ENCODE measurements at regions not wholly inside any gene's neighbourhood (a gene's known extent, or its start where the extent isn't known, plus 50 kb on each side); places are given as distances from the start of the nearest gene placed in this dataset.

DNA sequence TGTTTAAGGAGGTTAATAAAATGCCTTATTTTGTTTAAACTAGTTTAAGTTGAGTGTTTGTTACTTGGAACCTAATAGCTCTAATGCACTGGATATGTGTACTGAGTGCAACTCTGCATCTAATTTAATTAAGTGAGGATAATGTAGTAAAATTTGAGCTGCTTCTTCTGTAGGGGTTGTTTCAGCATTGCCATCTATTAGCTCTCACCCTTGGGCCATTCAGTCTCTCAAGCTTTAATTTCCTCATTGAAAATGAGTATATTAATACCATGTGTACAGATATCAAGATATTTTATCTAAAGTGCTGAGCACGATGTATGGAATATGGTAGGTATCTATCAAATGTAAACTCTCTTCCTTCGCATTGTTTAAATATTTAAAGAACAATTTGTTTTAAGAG, 375.7 kb upstream of the LRRC3B start:
- H3K79me2 ChIP-seq (ENCODE audit: control insufficient read depth, insufficient read depth, low read length), result no peaks in the 10 kb centered on the region
- H3K4me2 ChIP-seq (ENCODE audit: control insufficient read depth, extremely low read depth, insufficient read depth, low read depth, low read length), result no peak overlapping the region
- dilution Hi-C loops (cut with MboI; ENCODE audit: extremely low pct_ligation_motif_present, low sequenced_read_pairs), result no loop called here
- H3K27me3 ChIP-seq (ENCODE audit: control insufficient read depth, extremely low read depth, insufficient read depth, low read length), result no peaks in the 10 kb centered on the region
- H3K36me3 ChIP-seq (ENCODE audit: control insufficient read depth in 2 of 2, extremely low read depth in 1 of 2, insufficient read depth in 2 of 2, low read length in 2 of 2), result no peaks in the 10 kb centered on the region
- TF ChIP-seq EZH2 (IDR thresholded peaks at IDR 0.05; ENCODE audit: low read length), result no peak
- TF ChIP-seq CTCF (optimal IDR thresholded peaks at IDR 0.05 in 1 of 3, IDR thresholded peaks at IDR 0.05 in 1 of 3, conservative IDR thresholded peaks at IDR 0.05 in 1 of 3; ENCODE audit: extremely low read depth in 1 of 3, insufficient read depth in 2 of 3, low read length in 3 of 3), result no peak
- no peaks in the 10 kb centered on the region for H3K9me3 ChIP-seq (ENCODE audit: control insufficient read depth, low read depth, low read length)
- no peak overlapping the region for H2AFZ ChIP-seq (ENCODE audit: control insufficient read depth, low read length)
- H3K4me3 ChIP-seq (ENCODE audit: control insufficient read depth in 2 of 3, extremely low read depth in 1 of 3, insufficient read depth in 2 of 3, low read depth in 1 of 3, low read length in 3 of 3), result no peak overlapping the region
- H3K9me1 ChIP-seq (ENCODE audit: control insufficient read depth, extremely low read depth, insufficient read depth, low read length), result no peaks in the 10 kb centered on the region
- no peak overlapping the region for H3K27ac ChIP-seq (ENCODE audit: control insufficient read depth, insufficient read depth, low read length)
- FAIRE-seq (no peak), DNase-seq (ENCODE audit: low read depth, low spot score) (no peak)
- H3K9ac ChIP-seq (ENCODE audit: control insufficient read depth, extremely low read depth, insufficient read depth, low read length), result no peak overlapping the region
- no peaks in the 10 kb centered on the region for H3K4me1 ChIP-seq (ENCODE audit: control insufficient read depth, extremely low read depth, insufficient read depth, low read length)
- no peaks in the 10 kb centered on the region for H4K20me1 ChIP-seq (ENCODE audit: control insufficient read depth, extremely low read depth, insufficient read depth, low read length)

DNA sequence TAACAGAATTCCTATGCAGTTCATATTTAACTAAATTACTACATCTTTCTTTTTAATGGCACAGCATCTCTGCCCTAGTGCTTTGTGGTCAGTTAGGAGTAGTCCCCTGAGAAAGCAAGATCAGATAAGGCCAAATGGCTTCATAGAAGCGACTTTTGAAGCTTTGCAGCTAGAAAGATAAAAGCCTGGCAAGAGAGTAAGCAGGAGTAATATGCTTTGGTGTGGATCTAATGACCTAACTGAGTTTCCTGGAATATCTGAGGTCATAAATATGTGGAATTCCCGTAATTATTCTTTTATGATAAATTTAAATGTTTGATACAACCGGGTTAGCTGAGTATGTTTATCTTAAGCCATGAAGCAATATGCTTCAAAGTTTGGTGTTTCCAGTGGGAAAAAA, 374.9 kb upstream of the LRRC3B start:
- Histone ChIP-seq H3K9ac (ENCODE audit: control insufficient read depth, extremely low read depth, insufficient read depth, low read length) (no peak overlapping the region), H3K36me3 (ENCODE audit: control insufficient read depth in 2 of 2, extremely low read depth in 1 of 2, insufficient read depth in 2 of 2, low read length in 2 of 2) (no peaks in the 10 kb centered on the region), H4K20me1 (ENCODE audit: control insufficient read depth, extremely low read depth, insufficient read depth, low read length) (no peaks in the 10 kb centered on the region), H2AFZ (ENCODE audit: control insufficient read depth, low read length) (no peak overlapping the region), H3K27me3 (ENCODE audit: control insufficient read depth, extremely low read depth, insufficient read depth, low read length) (no peaks in the 10 kb centered on the region), H3K9me3 (ENCODE audit: control insufficient read depth, low read depth, low read length) (no peaks in the 10 kb centered on the region), H3K9me1 (ENCODE audit: control insufficient read depth, extremely low read depth, insufficient read depth, low read length) (no peaks in the 10 kb centered on the region), H3K4me2 (ENCODE audit: control insufficient read depth, extremely low read depth, insufficient read depth, low read depth, low read length) (no peak overlapping the region), H3K4me1 (ENCODE audit: control insufficient read depth, extremely low read depth, insufficient read depth, low read length) (no peaks in the 10 kb centered on the region), H3K79me2 (ENCODE audit: control insufficient read depth, insufficient read depth, low read length) (no peaks in the 10 kb centered on the region), H3K4me3 (ENCODE audit: control insufficient read depth in 2 of 3, extremely low read depth in 1 of 3, insufficient read depth in 2 of 3, low read depth in 1 of 3, low read length in 3 of 3) (no peak overlapping the region), H3K27ac (ENCODE audit: control insufficient read depth, insufficient read depth, low read length) (no peak overlapping the region)
- TF ChIP-seq CTCF (optimal IDR thresholded peaks at IDR 0.05 in 1 of 3, IDR thresholded peaks at IDR 0.05 in 1 of 3, conservative IDR thresholded peaks at IDR 0.05 in 1 of 3; ENCODE audit: extremely low read depth in 1 of 3, insufficient read depth in 2 of 3, low read length in 3 of 3), result no peak
- no peak for TF ChIP-seq EZH2 (IDR thresholded peaks at IDR 0.05; ENCODE audit: low read length)
- FAIRE-seq, result no peak
- no peak for DNase-seq (ENCODE audit: low read depth, low spot score)
- dilution Hi-C loops (cut with MboI; ENCODE audit: extremely low pct_ligation_motif_present, low sequenced_read_pairs), result no loop called here

Data from keratinocyte (primary cell).